HG03521 (cell line): ENCODE measurements at regions not wholly inside any gene's neighbourhood (a gene's known extent, or its start where the extent isn't known, plus 50 kb on each side); places are given as distances from the start of the nearest gene placed in this dataset.

Experiments used
- ATAC-seq: cut with Tn5 transposase; IDR thresholded peaks from one replicate; pipeline ENCODE4 v1.9.1; 2021; ENCODE audit warnings: mild to moderate bottlenecking, moderate library complexity; ENCODE audit not compliant: unreplicated experiment

GRCh38 chr2:7905756-7906155, 776.1 kb upstream of the ID2 start:
- ATAC-seq: no peak

- no peak for ATAC-seq
Measured at GRCh38 chr2:7906431-7906830, 775.4 kb upstream of the ID2 start.

GRCh38 chr2:7907041-7907440, 774.8 kb upstream of the ID2 start:
- ATAC-seq: no peak

- ATAC-seq: no peak
Measured at GRCh38 chr2:7910752-7911151, 771.1 kb upstream of the ID2 start.

GRCh38 chr2:7911196-7911595, 770.7 kb upstream of the ID2 start:
- no peak for ATAC-seq

GRCh38 chr2:7913974-7914373, 767.9 kb upstream of the ID2 start:
- no peak for ATAC-seq

- no peak for ATAC-seq
Measured at GRCh38 chr2:7915302-7916091, 766.4 kb upstream of the ID2 start.

GRCh38 chr2:7916670-7917069, 765.2 kb upstream of the ID2 start:
- ATAC-seq: no peak

- no peak for ATAC-seq
Measured at GRCh38 chr2:7919510-7919909, 762.3 kb upstream of the ID2 start.

- no peak for ATAC-seq
Measured at GRCh38 chr2:7924023-7924762, 757.7 kb upstream of the ID2 start.

- no peak for ATAC-seq
Measured at GRCh38 chr2:7925506-7925905, 756.4 kb upstream of the ID2 start.

- no peak for ATAC-seq
Measured at GRCh38 chr2:7927691-7928090, 754.2 kb upstream of the ID2 start.

- no peak for ATAC-seq
Measured at GRCh38 chr2:7929281-7929680, 752.6 kb upstream of the ID2 start.

- ATAC-seq: no peak
Measured at GRCh38 chr2:7930800-7931635, 750.8 kb upstream of the ID2 start.

- ATAC-seq: no peak
Measured at GRCh38 chr2:7931808-7932207, 750.0 kb upstream of the ID2 start.

GRCh38 chr2:7933672-7934071, 748.2 kb upstream of the ID2 start:
- no peak for ATAC-seq

- ATAC-seq: no peak
Measured at GRCh38 chr2:7934476-7934875, 747.4 kb upstream of the ID2 start.

GRCh38 chr2:7937082-7937481, 744.8 kb upstream of the ID2 start:
- no peak for ATAC-seq

- ATAC-seq: no peak
Measured at GRCh38 chr2:7940723-7941122, 741.1 kb upstream of the ID2 start.

GRCh38 chr2:7943446-7943845, 738.4 kb upstream of the ID2 start:
- ATAC-seq: no peak

- ATAC-seq: no peak
Measured at GRCh38 chr2:7945026-7945425, 736.8 kb upstream of the ID2 start.
